ENCODE measurements at regions not wholly inside any gene's neighbourhood (a gene's known extent, or its start where the extent isn't known, plus 50 kb on each side); places are given as distances from the start of the nearest gene placed in this dataset.

DNA sequence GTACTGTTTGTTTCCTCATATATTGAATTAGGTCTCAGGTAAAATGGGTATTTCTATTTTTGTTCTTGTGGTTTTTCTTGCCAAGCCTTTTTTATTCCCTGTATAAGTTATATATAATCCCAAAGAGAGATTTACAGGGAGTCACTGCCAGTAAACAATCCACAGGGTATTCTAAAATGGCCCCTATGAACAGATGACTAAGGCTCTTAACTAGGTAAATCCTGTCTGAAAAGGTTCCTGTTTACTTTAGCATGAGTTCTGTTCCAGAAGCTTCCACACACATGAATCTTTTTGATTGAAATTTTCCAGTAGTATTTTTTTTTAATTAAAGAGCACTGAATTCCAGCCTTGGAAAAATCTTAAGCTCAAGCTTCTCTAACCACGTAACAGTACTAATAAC lies 552.8 kb upstream of the CCDC179 start:
- Histone ChIP-seq H3K36me3 (ENCODE audit: control insufficient read depth in 2 of 2, insufficient read depth in 2 of 2, low read length in 2 of 2) (no peaks in the 10 kb centered on the region), H3K27me3 (ENCODE audit: control insufficient read depth in 2 of 2, insufficient read depth in 2 of 2, low read length in 2 of 2) (no peaks in the 10 kb centered on the region), H3K4me3 (ENCODE audit: low read length in 2 of 2) (no peak overlapping the region), H3K9ac (ENCODE audit: low read depth in 1 of 2, low read length in 2 of 2) (no peak overlapping the region), H3K4me1 (ENCODE audit: control insufficient read depth in 2 of 2, insufficient read depth in 2 of 2, low read length in 2 of 2) (no peaks in the 10 kb centered on the region), H3K27ac (ENCODE audit: low read depth in 2 of 2, low read length in 2 of 2) (no peak overlapping the region), H3K9me3 (ENCODE audit: control insufficient read depth in 2 of 2, low read length in 2 of 2) (no peaks in the 10 kb centered on the region)

- no peaks in the 10 kb centered on the region for H3K27me3 ChIP-seq (ENCODE audit: control insufficient read depth in 2 of 2, insufficient read depth in 2 of 2, low read length in 2 of 2)
These were observed 562.8 kb upstream of the CCDC179 start for GRCh38 chr11:23423104-23423503.

GRCh38 chr11:23423656-23424055 lies 563.4 kb upstream of the CCDC179 start:
- no peaks in the 10 kb centered on the region for H3K27me3 ChIP-seq (ENCODE audit: control insufficient read depth in 2 of 2, insufficient read depth in 2 of 2, low read length in 2 of 2)
- H3K4me1 ChIP-seq (ENCODE audit: control insufficient read depth in 2 of 2, insufficient read depth in 2 of 2, low read length in 2 of 2), result no peaks in the 10 kb centered on the region
- no peak overlapping the region for H3K27ac ChIP-seq (ENCODE audit: low read depth in 2 of 2, low read length in 2 of 2)
- H3K4me3 ChIP-seq (ENCODE audit: low read length in 2 of 2), result no peak overlapping the region
- H3K36me3 ChIP-seq (ENCODE audit: control insufficient read depth in 2 of 2, insufficient read depth in 2 of 2, low read length in 2 of 2), result no peaks in the 10 kb centered on the region
- H3K9me3 ChIP-seq (ENCODE audit: control insufficient read depth in 2 of 2, low read length in 2 of 2), result no peaks in the 10 kb centered on the region
- no peak overlapping the region for H3K9ac ChIP-seq (ENCODE audit: low read depth in 1 of 2, low read length in 2 of 2)

More at GRCh38 chr11:23423104-23423503, 562.8 kb upstream of the CCDC179 start:
- no peak overlapping the region for H3K9ac ChIP-seq (ENCODE audit: low read depth in 1 of 2, low read length in 2 of 2)
- H3K4me1 ChIP-seq (ENCODE audit: control insufficient read depth in 2 of 2, insufficient read depth in 2 of 2, low read length in 2 of 2), result no peaks in the 10 kb centered on the region
- no peak overlapping the region for H3K27ac ChIP-seq (ENCODE audit: low read depth in 2 of 2, low read length in 2 of 2)
- no peaks in the 10 kb centered on the region for H3K36me3 ChIP-seq (ENCODE audit: control insufficient read depth in 2 of 2, insufficient read depth in 2 of 2, low read length in 2 of 2)
- H3K9me3 ChIP-seq (ENCODE audit: control insufficient read depth in 2 of 2, low read length in 2 of 2), result no peaks in the 10 kb centered on the region
- no peak overlapping the region for H3K4me3 ChIP-seq (ENCODE audit: low read length in 2 of 2)

GRCh38 chr11:23425381-23425780 lies 565.1 kb upstream of the CCDC179 start:
- Histone ChIP-seq H3K36me3 (ENCODE audit: control insufficient read depth in 2 of 2, insufficient read depth in 2 of 2, low read length in 2 of 2) (no peaks in the 10 kb centered on the region), H3K9ac (ENCODE audit: low read depth in 1 of 2, low read length in 2 of 2) (no peak overlapping the region), H3K27ac (ENCODE audit: low read depth in 2 of 2, low read length in 2 of 2) (no peak overlapping the region), H3K4me1 (ENCODE audit: control insufficient read depth in 2 of 2, insufficient read depth in 2 of 2, low read length in 2 of 2) (no peaks in the 10 kb centered on the region), H3K27me3 (ENCODE audit: control insufficient read depth in 2 of 2, insufficient read depth in 2 of 2, low read length in 2 of 2) (no peaks in the 10 kb centered on the region), H3K9me3 (ENCODE audit: control insufficient read depth in 2 of 2, low read length in 2 of 2) (no peaks in the 10 kb centered on the region), H3K4me3 (ENCODE audit: low read length in 2 of 2) (no peak overlapping the region)

DNA sequence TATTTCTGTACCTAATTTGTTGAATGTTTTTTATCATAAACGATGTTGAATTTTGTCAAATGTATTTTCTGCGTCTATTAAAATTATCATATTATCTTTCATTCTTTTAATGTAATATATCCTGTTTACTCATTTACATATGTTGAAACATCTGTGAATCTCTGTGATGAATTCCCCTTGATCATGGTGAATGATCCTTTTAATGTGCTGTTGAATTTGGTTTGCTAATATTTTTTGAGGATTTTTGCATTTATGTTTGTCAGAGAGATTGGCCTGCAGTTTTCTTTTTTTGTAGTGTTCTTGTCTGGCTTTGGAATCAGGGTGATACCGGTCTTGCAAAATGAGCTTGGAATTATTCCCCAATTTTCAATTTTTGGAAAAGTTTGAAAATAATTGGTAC lies 569.3 kb upstream of the CCDC179 start:
- Histone ChIP-seq H3K27me3 (ENCODE audit: control insufficient read depth in 2 of 2, insufficient read depth in 2 of 2, low read length in 2 of 2) (no peaks in the 10 kb centered on the region), H3K27ac (ENCODE audit: low read depth in 2 of 2, low read length in 2 of 2) (no peak overlapping the region), H3K9ac (ENCODE audit: low read depth in 1 of 2, low read length in 2 of 2) (no peak overlapping the region), H3K4me3 (ENCODE audit: low read length in 2 of 2) (no peak overlapping the region), H3K36me3 (ENCODE audit: control insufficient read depth in 2 of 2, insufficient read depth in 2 of 2, low read length in 2 of 2) (no peaks in the 10 kb centered on the region), H3K9me3 (ENCODE audit: control insufficient read depth in 2 of 2, low read length in 2 of 2) (no peaks in the 10 kb centered on the region), H3K4me1 (ENCODE audit: control insufficient read depth in 2 of 2, insufficient read depth in 2 of 2, low read length in 2 of 2) (no peaks in the 10 kb centered on the region)

DNA sequence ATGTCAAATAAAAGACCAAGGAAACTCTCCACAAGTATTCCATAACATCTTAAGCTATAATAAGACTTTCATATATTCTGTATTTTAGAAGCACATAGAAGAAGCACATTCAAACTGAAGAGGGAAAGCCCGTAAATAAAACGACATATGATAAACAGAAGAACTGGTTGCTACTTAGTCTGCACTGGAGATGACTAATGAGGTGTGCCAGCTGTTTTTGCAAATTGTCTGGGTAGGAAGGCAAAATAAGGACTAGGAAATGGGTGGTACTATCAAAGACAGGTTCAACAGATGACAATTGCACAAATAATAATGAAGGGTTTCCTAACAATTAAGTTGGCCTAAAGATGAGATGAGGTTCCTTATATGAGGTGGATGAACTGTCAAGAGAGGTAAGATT lies 593.2 kb upstream of the CCDC179 start:
- Histone ChIP-seq H3K27me3 (ENCODE audit: control insufficient read depth in 2 of 2, insufficient read depth in 2 of 2, low read length in 2 of 2) (no peaks in the 10 kb centered on the region), H3K4me3 (ENCODE audit: low read length in 2 of 2) (no peak overlapping the region), H3K9ac (ENCODE audit: low read depth in 1 of 2, low read length in 2 of 2) (no peak overlapping the region), H3K36me3 (ENCODE audit: control insufficient read depth in 2 of 2, insufficient read depth in 2 of 2, low read length in 2 of 2) (no peaks in the 10 kb centered on the region), H3K9me3 (ENCODE audit: control insufficient read depth in 2 of 2, low read length in 2 of 2) (no peaks in the 10 kb centered on the region), H3K4me1 (ENCODE audit: control insufficient read depth in 2 of 2, insufficient read depth in 2 of 2, low read length in 2 of 2) (no peaks in the 10 kb centered on the region), H3K27ac (ENCODE audit: low read depth in 2 of 2, low read length in 2 of 2) (no peak overlapping the region)

DNA sequence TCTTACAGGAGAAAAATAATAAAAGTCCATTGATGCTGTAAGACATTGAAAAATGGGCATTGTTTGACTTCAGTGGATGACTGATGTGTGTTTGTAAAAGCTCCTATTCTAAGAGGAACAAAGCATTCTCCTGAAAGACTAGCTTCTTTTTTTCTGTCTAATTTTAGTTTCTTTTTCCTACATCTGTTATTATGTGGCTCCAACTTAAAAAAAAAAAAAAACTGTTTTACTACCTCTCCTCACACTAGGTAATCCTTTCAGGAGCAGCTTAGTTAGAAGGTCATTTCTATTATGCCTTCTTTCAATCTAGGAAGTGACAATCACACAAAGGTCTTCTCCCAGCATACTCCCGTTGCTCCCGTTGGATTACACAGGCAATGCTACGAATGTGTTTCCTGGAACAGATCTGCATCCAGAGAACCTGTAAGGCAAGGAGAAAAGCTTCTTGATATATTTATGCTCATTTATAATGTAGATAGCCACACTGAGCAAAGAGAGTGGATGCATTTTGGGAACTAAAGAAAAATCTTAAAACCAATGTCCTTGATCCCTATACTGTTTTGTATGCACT lies 595.1 kb upstream of the CCDC179 start:
- no peak overlapping the region for H3K9ac ChIP-seq (ENCODE audit: low read depth in 1 of 2, low read length in 2 of 2)
- H3K36me3 ChIP-seq (ENCODE audit: control insufficient read depth in 2 of 2, insufficient read depth in 2 of 2, low read length in 2 of 2), result no peaks in the 10 kb centered on the region
- H3K27ac ChIP-seq (ENCODE audit: low read depth in 2 of 2, low read length in 2 of 2), result no peak overlapping the region
- no peaks in the 10 kb centered on the region for H3K4me1 ChIP-seq (ENCODE audit: control insufficient read depth in 2 of 2, insufficient read depth in 2 of 2, low read length in 2 of 2)
- no peaks in the 10 kb centered on the region for H3K9me3 ChIP-seq (ENCODE audit: control insufficient read depth in 2 of 2, low read length in 2 of 2)
- no peaks in the 10 kb centered on the region for H3K27me3 ChIP-seq (ENCODE audit: control insufficient read depth in 2 of 2, insufficient read depth in 2 of 2, low read length in 2 of 2)
- H3K4me3 ChIP-seq (ENCODE audit: low read length in 2 of 2), result no peak overlapping the region

DNA sequence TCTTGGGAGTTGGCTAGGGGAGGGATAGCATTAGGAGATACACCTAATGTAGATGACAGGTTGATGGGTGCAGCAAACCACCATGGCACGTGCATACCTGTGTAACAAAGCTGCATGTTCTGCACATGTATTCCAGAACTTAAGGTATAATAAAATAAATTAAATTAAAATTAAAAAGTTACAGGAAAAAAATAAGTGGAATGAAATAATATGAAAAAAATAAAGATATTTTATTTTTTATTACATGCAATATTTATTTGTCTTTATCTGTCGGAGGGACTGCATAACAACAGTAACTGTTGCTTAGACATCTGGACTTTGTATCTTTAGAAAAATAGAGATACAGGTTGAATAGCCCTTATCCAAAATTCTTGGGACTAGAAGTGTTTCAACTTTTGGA lies 597.4 kb upstream of the CCDC179 start:
- Histone ChIP-seq H3K27ac (ENCODE audit: low read depth in 2 of 2, low read length in 2 of 2) (no peak overlapping the region), H3K9ac (ENCODE audit: low read depth in 1 of 2, low read length in 2 of 2) (no peak overlapping the region), H3K4me1 (ENCODE audit: control insufficient read depth in 2 of 2, insufficient read depth in 2 of 2, low read length in 2 of 2) (no peaks in the 10 kb centered on the region), H3K27me3 (ENCODE audit: control insufficient read depth in 2 of 2, insufficient read depth in 2 of 2, low read length in 2 of 2) (no peaks in the 10 kb centered on the region), H3K36me3 (ENCODE audit: control insufficient read depth in 2 of 2, insufficient read depth in 2 of 2, low read length in 2 of 2) (no peaks in the 10 kb centered on the region), H3K9me3 (ENCODE audit: control insufficient read depth in 2 of 2, low read length in 2 of 2) (no peaks in the 10 kb centered on the region), H3K4me3 (ENCODE audit: low read length in 2 of 2) (no peak overlapping the region)

- no peak overlapping the region for H3K9ac ChIP-seq (ENCODE audit: low read depth in 1 of 2, low read length in 2 of 2)
- H3K36me3 ChIP-seq (ENCODE audit: control insufficient read depth in 2 of 2, insufficient read depth in 2 of 2, low read length in 2 of 2), result no peaks in the 10 kb centered on the region
- no peaks in the 10 kb centered on the region for H3K9me3 ChIP-seq (ENCODE audit: control insufficient read depth in 2 of 2, low read length in 2 of 2)
These were observed 611.6 kb upstream of the CCDC179 start for GRCh38 chr11:23471878-23472277.

DNA sequence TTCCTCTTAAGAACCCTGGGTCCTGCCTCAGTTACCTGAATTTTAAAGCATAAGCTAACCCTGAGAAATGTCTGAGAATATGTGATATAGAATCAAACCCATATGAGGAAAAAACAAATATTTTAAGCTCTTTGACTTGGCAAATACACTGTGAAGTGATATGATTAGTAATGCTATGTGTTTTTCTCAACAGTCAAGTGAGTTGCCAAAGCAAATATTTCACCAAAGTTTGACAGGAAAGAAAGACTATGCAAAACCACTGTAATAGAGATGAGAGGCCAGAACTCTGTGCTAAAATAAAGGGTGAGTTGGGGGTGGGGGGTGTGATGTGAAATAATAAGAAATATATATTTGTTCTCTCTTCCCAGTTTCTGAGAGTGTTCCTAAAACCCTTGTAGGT lies 613.5 kb upstream of the CCDC179 start:
- Histone ChIP-seq H3K4me3 (ENCODE audit: low read length in 2 of 2) (no peak overlapping the region), H3K36me3 (ENCODE audit: control insufficient read depth in 2 of 2, insufficient read depth in 2 of 2, low read length in 2 of 2) (no peaks in the 10 kb centered on the region), H3K9me3 (ENCODE audit: control insufficient read depth in 2 of 2, low read length in 2 of 2) (no peaks in the 10 kb centered on the region), H3K4me1 (ENCODE audit: control insufficient read depth in 2 of 2, insufficient read depth in 2 of 2, low read length in 2 of 2) (no peaks in the 10 kb centered on the region), H3K27me3 (ENCODE audit: control insufficient read depth in 2 of 2, insufficient read depth in 2 of 2, low read length in 2 of 2) (no peaks in the 10 kb centered on the region), H3K9ac (ENCODE audit: low read depth in 1 of 2, low read length in 2 of 2) (no peak overlapping the region), H3K27ac (ENCODE audit: low read depth in 2 of 2, low read length in 2 of 2) (no peak overlapping the region)

More at GRCh38 chr11:23471878-23472277, 611.6 kb upstream of the CCDC179 start:
- Histone ChIP-seq H3K4me1 (ENCODE audit: control insufficient read depth in 2 of 2, insufficient read depth in 2 of 2, low read length in 2 of 2) (no peaks in the 10 kb centered on the region), H3K27ac (ENCODE audit: low read depth in 2 of 2, low read length in 2 of 2) (no peak overlapping the region), H3K27me3 (ENCODE audit: control insufficient read depth in 2 of 2, insufficient read depth in 2 of 2, low read length in 2 of 2) (no peaks in the 10 kb centered on the region), H3K4me3 (ENCODE audit: low read length in 2 of 2) (no peak overlapping the region)

- Histone ChIP-seq H3K9ac (ENCODE audit: low read depth in 1 of 2, low read length in 2 of 2) (no peak overlapping the region), H3K27me3 (ENCODE audit: control insufficient read depth in 2 of 2, insufficient read depth in 2 of 2, low read length in 2 of 2) (no peaks in the 10 kb centered on the region), H3K4me1 (ENCODE audit: control insufficient read depth in 2 of 2, insufficient read depth in 2 of 2, low read length in 2 of 2) (no peaks in the 10 kb centered on the region), H3K4me3 (ENCODE audit: low read length in 2 of 2) (no peak overlapping the region), H3K27ac (ENCODE audit: low read depth in 2 of 2, low read length in 2 of 2) (no peak overlapping the region), H3K36me3 (ENCODE audit: control insufficient read depth in 2 of 2, insufficient read depth in 2 of 2, low read length in 2 of 2) (no peaks in the 10 kb centered on the region), H3K9me3 (ENCODE audit: control insufficient read depth in 2 of 2, low read length in 2 of 2) (no peaks in the 10 kb centered on the region)
These were observed 620.5 kb upstream of the CCDC179 start for GRCh38 chr11:23480736-23481135.

Data from mucosa of rectum (tissue), 2 donors.